ENCODE measurements at regions not wholly inside any gene's neighbourhood (a gene's known extent, or its start where the extent isn't known, plus 50 kb on each side); places are given as distances from the start of the nearest gene placed in this dataset.
"Not testable (repeated sequence)": the region's sequence is repeated elsewhere in the genome, so short reads cannot be mapped to it uniquely, and the experiment has no call there.

GRCh38 chr6:27136077-27136644, 111.3 kb upstream of the PRSS16 start:
- in situ Hi-C loops (cut with HindIII; ENCODE audit: low pct_unique_long_range_greater_than_20kb, low sequenced_read_pairs) = no loop called here
- DNase-seq (ENCODE audit: low read depth, low spot score) = no peak

- in situ Hi-C loops (cut with HindIII; ENCODE audit: low pct_unique_long_range_greater_than_20kb, low sequenced_read_pairs) = no loop called here
- DNase-seq (ENCODE audit: low read depth, low spot score) = no peak
Observed at GRCh38 chr6:27136978-27137814, 110.3 kb upstream of the PRSS16 start.

- DNase-seq (ENCODE audit: low read depth, low spot score) = no peak
- in situ Hi-C loops (cut with HindIII; ENCODE audit: low pct_unique_long_range_greater_than_20kb, low sequenced_read_pairs) = no loop called here
Observed at GRCh38 chr6:27138406-27138805, 109.1 kb upstream of the PRSS16 start.

GRCh38 chr6:27138837-27139755, 108.4 kb upstream of the PRSS16 start:
- peak; percentile 79 for DNase-seq (ENCODE audit: low read depth, low spot score)
- in situ Hi-C loops (cut with HindIII; ENCODE audit: low pct_unique_long_range_greater_than_20kb, low sequenced_read_pairs) = no loop called here

GRCh38 chr6:27139756-27140579, 107.5 kb upstream of the PRSS16 start:
- peak; percentile 50 for DNase-seq (ENCODE audit: low read depth, low spot score)
- in situ Hi-C loops (cut with HindIII; ENCODE audit: low pct_unique_long_range_greater_than_20kb, low sequenced_read_pairs) = no loop called here

GRCh38 chr6:27140999-27141528, 106.4 kb upstream of the PRSS16 start:
- in situ Hi-C loops (cut with HindIII; ENCODE audit: low pct_unique_long_range_greater_than_20kb, low sequenced_read_pairs) = no loop called here
- DNase-seq (ENCODE audit: low read depth, low spot score) = no peak

- DNase-seq (ENCODE audit: low read depth, low spot score) = no peak
- in situ Hi-C loops (cut with HindIII; ENCODE audit: low pct_unique_long_range_greater_than_20kb, low sequenced_read_pairs) = no loop called here
Observed at GRCh38 chr6:27141529-27142015, 105.9 kb upstream of the PRSS16 start.

- DNase-seq (ENCODE audit: low read depth, low spot score); in situ Hi-C loops (cut with HindIII; ENCODE audit: low pct_unique_long_range_greater_than_20kb, low sequenced_read_pairs): not testable (repeated sequence)
Observed at GRCh38 chr6:27143020-27143388, 104.5 kb upstream of the PRSS16 start.

GRCh38 chr6:27143474-27144026, 104.0 kb upstream of the PRSS16 start:
- DNase-seq (ENCODE audit: low read depth, low spot score) = no peak
- in situ Hi-C loops (cut with HindIII; ENCODE audit: low pct_unique_long_range_greater_than_20kb, low sequenced_read_pairs) = no loop called here

GRCh38 chr6:27144740-27145079, 102.8 kb upstream of the PRSS16 start:
- peak; percentile 26 for DNase-seq (ENCODE audit: low read depth, low spot score)

GRCh38 chr6:27145731-27146455, 101.6 kb upstream of the PRSS16 start:
- in situ Hi-C loops (cut with HindIII; ENCODE audit: low pct_unique_long_range_greater_than_20kb, low sequenced_read_pairs) = no loop called here
- peak; percentile 96 for DNase-seq (ENCODE audit: low read depth, low spot score)

More at GRCh38 chr6:27144740-27145079, 102.8 kb upstream of the PRSS16 start:
- in situ Hi-C loops (cut with HindIII; ENCODE audit: low pct_unique_long_range_greater_than_20kb, low sequenced_read_pairs) = no loop called here

GRCh38 chr6:27146456-27146705, 101.1 kb upstream of the PRSS16 start:
- DNase-seq (ENCODE audit: low read depth, low spot score); in situ Hi-C loops (cut with HindIII; ENCODE audit: low pct_unique_long_range_greater_than_20kb, low sequenced_read_pairs): not testable (repeated sequence)

GRCh38 chr6:27146706-27147505, 100.6 kb upstream of the PRSS16 start:
- peak; percentile 100 for DNase-seq (ENCODE audit: low read depth, low spot score)
- in situ Hi-C loops (cut with HindIII; ENCODE audit: low pct_unique_long_range_greater_than_20kb, low sequenced_read_pairs) = no loop called here

- no peak for DNase-seq (ENCODE audit: low read depth, low spot score)
- in situ Hi-C loops (cut with HindIII; ENCODE audit: low pct_unique_long_range_greater_than_20kb, low sequenced_read_pairs) = no loop called here
Observed at GRCh38 chr6:27148404-27148795, 99.1 kb upstream of the PRSS16 start.

- DNase-seq (ENCODE audit: low read depth, low spot score) = no peak
- in situ Hi-C loops (cut with HindIII; ENCODE audit: low pct_unique_long_range_greater_than_20kb, low sequenced_read_pairs) = no loop called here
Observed at GRCh38 chr6:27149150-27149549, 98.4 kb upstream of the PRSS16 start.

GRCh38 chr6:27154696-27155095, 92.8 kb upstream of the PRSS16 start:
- in situ Hi-C loops (cut with HindIII; ENCODE audit: low pct_unique_long_range_greater_than_20kb, low sequenced_read_pairs) = no loop called here
- DNase-seq (ENCODE audit: low read depth, low spot score) = no peak
